ENCODE measurements at regions not wholly inside any gene's neighbourhood (a gene's known extent, or its start where the extent isn't known, plus 50 kb on each side); places are given as distances from the start of the nearest gene placed in this dataset.

DNA sequence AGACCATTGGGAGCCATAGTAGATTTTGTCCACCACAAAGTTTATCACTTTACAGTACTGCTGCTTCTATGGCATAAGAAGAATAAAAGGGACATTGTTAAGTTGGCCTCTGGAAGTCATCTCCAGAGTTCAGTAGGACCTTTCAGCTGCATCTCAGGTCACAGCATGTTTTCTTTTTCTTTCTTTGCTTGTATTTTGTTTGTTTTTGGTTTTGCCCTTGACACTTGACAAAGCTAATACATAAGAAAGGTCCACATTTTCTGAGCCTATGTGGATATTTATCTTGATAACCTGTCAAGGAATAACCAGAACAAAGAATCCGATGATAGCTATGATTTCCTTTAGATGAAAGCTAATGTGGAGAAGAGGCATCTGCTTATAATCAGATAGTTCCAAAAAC lies 101.6 kb upstream of the XIRP2 start:
- no peaks in the 10 kb centered on the region for H3K4me1 ChIP-seq (ENCODE audit: control insufficient read depth, extremely low read depth, insufficient read depth, low read length)
- no peaks in the 10 kb centered on the region for H3K9me1 ChIP-seq (replicated peaks; ENCODE audit: control insufficient read depth, extremely low read depth, insufficient read depth, low read length)
- dilution Hi-C loops (cut with MboI; ENCODE audit: extremely low pct_ligation_motif_present, low sequenced_read_pairs) (no loop called here), intact Hi-C loops (cut with micrococcal nuclease) (no loop called here)
- TF ChIP-seq GATA2 (IDR thresholded peaks at IDR 0.05; ENCODE audit: insufficient read depth, insufficient read length, low read depth, low read length): no peak
- TF ChIP-seq POLR2A (IDR thresholded peaks at IDR 0.05; ENCODE audit: low read depth, low read length): no peak
- no peak for TF ChIP-seq JUN (IDR thresholded peaks at IDR 0.05; ENCODE audit: borderline replicate concordance, insufficient read depth, insufficient read length, low read depth)
- TF ChIP-seq POLR2AphosphoS5 (IDR thresholded peaks at IDR 0.05; ENCODE audit: insufficient read depth, low read depth, low read length): no peak
- TF ChIP-seq FOS (IDR thresholded peaks at IDR 0.05; ENCODE audit: borderline replicate concordance, insufficient read depth, low read length): no peak
- TF ChIP-seq MYC (IDR thresholded peaks at IDR 0.05; ENCODE audit: low read depth, low read length): no peak
- no peak for TF ChIP-seq CTCF (IDR thresholded peaks at IDR 0.05; ENCODE audit: extremely low read depth in 1 of 2, insufficient read depth in 1 of 2, low read depth in 1 of 2, low read length in 2 of 2)
- TF ChIP-seq EZH2 (IDR thresholded peaks at IDR 0.05; ENCODE audit: borderline replicate concordance, low read depth, low read length, severe bottlenecking): no peak
- no peak overlapping the region for H3K9ac ChIP-seq (replicated peaks; ENCODE audit: extremely low read depth, insufficient read depth, low read length)
- no peak overlapping the region for H3K4me3 ChIP-seq (replicated peaks in 1 of 3; ENCODE audit: insufficient read depth in 1 of 3, low read depth in 1 of 3, low read length in 3 of 3)
- H2AFZ ChIP-seq (ENCODE audit: low read depth, low read length): no peak overlapping the region
- no peaks in the 10 kb centered on the region for H3K9me3 ChIP-seq (replicated peaks; ENCODE audit: control insufficient read depth, insufficient read depth, low read length)
- no peak overlapping the region for H3K4me2 ChIP-seq (ENCODE audit: insufficient read depth, low read length)
- no peaks in the 10 kb centered on the region for H3K79me2 ChIP-seq (ENCODE audit: control insufficient read depth, insufficient read depth, low read length)
- ChIA-PET POLR2A (no interaction called here), CTCF (no interaction called here)
- DNase-seq (ENCODE audit: low read depth, low spot score): no peak
- no peaks in the 10 kb centered on the region for H3K27me3 ChIP-seq (ENCODE audit: control insufficient read depth in 2 of 2, insufficient read depth in 2 of 2, low read length in 2 of 2)
- no peak overlapping the region for H3K27ac ChIP-seq (ENCODE audit: insufficient read depth, low read depth, low read length)
- no peaks in the 10 kb centered on the region for H4K20me1 ChIP-seq (replicated peaks; ENCODE audit: control insufficient read depth, extremely low read depth, insufficient read depth, low read length)
- no TSS peak for BruUV-seq (replicated peaks)
- H3K36me3 ChIP-seq (ENCODE audit: control insufficient read depth in 2 of 2, extremely low read depth in 1 of 2, insufficient read depth in 2 of 2, low read length in 2 of 2): no peaks in the 10 kb centered on the region
- no peak for FAIRE-seq
